ENCODE measurements at regions not wholly inside any gene's neighbourhood (a gene's known extent, or its start where the extent isn't known, plus 50 kb on each side); places are given as distances from the start of the nearest gene placed in this dataset.

GRCh38 chr13:30551189-30551588, 66.5 kb upstream of the USPL1 start:
- TF ChIP-seq, protein P1, sequence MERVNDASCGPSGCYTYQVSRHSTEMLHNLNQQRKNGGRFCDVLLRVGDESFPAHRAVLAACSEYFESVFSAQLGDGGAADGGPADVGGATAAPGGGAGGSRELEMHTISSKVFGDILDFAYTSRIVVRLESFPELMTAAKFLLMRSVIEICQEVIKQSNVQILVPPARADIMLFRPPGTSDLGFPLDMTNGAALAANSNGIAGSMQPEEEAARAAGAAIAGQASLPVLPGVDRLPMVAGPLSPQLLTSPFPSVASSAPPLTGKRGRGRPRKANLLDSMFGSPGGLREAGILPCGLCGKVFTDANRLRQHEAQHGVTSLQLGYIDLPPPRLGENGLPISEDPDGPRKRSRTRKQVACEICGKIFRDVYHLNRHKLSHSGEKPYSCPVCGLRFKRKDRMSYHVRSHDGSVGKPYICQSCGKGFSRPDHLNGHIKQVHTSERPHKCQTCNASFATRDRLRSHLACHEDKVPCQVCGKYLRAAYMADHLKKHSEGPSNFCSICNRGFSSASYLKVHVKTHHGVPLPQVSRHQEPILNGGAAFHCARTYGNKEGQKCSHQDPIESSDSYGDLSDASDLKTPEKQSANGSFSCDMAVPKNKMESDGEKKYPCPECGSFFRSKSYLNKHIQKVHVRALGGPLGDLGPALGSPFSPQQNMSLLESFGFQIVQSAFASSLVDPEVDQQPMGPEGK (CRISPR knock-in tag; IDR thresholded peaks at IDR 0.05; ENCODE audit: borderline replicate concordance) = no peak
- TF ChIP-seq, protein P2, sequence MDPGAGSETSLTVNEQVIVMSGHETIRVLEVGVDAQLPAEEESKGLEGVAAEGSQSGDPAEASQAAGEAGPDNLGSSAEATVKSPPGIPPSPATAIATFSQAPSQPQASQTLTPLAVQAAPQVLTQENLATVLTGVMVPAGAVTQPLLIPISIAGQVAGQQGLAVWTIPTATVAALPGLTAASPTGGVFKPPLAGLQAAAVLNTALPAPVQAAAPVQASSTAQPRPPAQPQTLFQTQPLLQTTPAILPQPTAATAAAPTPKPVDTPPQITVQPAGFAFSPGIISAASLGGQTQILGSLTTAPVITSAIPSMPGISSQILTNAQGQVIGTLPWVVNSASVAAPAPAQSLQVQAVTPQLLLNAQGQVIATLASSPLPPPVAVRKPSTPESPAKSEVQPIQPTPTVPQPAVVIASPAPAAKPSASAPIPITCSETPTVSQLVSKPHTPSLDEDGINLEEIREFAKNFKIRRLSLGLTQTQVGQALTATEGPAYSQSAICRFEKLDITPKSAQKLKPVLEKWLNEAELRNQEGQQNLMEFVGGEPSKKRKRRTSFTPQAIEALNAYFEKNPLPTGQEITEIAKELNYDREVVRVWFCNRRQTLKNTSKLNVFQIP (CRISPR knock-in tag; IDR thresholded peaks at IDR 0.05; ENCODE audit: borderline replicate concordance, low read depth) = no peak
- TF ChIP-seq SNAI2 (CRISPR knock-in tag; IDR thresholded peaks at IDR 0.05) = no peak
- TF ChIP-seq ZFP3 (CRISPR knock-in tag; IDR thresholded peaks at IDR 0.05) = no peak
- no peak for TF ChIP-seq TCF4 (CRISPR knock-in tag; IDR thresholded peaks at IDR 0.05; ENCODE audit: borderline replicate concordance)
- no peak for TF ChIP-seq CREB5 (CRISPR knock-in tag; IDR thresholded peaks at IDR 0.05; ENCODE audit: low read depth)
- no peak for TF ChIP-seq CSRNP3 (CRISPR knock-in tag; IDR thresholded peaks at IDR 0.05)
